Mesothelial cell of epicardium (in vitro differentiated cells): ENCODE measurements at regions not wholly inside any gene's neighbourhood (a gene's known extent, or its start where the extent isn't known, plus 50 kb on each side); places are given as distances from the start of the nearest gene placed in this dataset.
"Not testable (repeated sequence)": the region's sequence is repeated elsewhere in the genome, so short reads cannot be mapped to it uniquely, and the experiment has no call there.

Experiments
- DNase-seq, 2 experiments: peaks; one replicate each; pipeline ENCODE4 v3.0.0; 2021; ENCODE audit warnings: low spot score in 2 of 2; ENCODE audit not compliant: unreplicated experiment in 2 of 2
- H3K27ac Mint-ChIP-seq: 2 replicates; pipeline ENCODE4 v1.8.0; 2021; ENCODE audit warnings: mixed read lengths
- H3K27me3 Mint-ChIP-seq: 2 replicates; pipeline ENCODE4 v1.8.0; 2021; ENCODE audit warnings: low read depth, mixed read lengths
- H3K36me3 Mint-ChIP-seq: 2 replicates; pipeline ENCODE4 v1.8.0; 2021; ENCODE audit warnings: mixed read lengths
- H3K4me1 Mint-ChIP-seq: 2 replicates; pipeline ENCODE4 v1.8.0; 2021; ENCODE audit warnings: mixed read lengths
- H3K4me3 Mint-ChIP-seq: 2 replicates; pipeline ENCODE4 v1.8.0; 2021; ENCODE audit warnings: mild to moderate bottlenecking, moderate library complexity, mixed read lengths
- H3K9me3 Mint-ChIP-seq: 2 replicates; pipeline ENCODE4 v1.8.0; 2021; ENCODE audit warnings: mixed read lengths
- CTCF ChIP-seq: fragments of 200-600 bp; sonication (generic); IDR thresholded peaks from one replicate; pipeline ENCODE4 v1.5.0; 2021; ENCODE audit warnings: antibody characterized with exemption; ENCODE audit not compliant: unreplicated experiment

GRCh38 chr15:96629511-96629910 lies 299.0 kb downstream of the NR2F2 start:
- no peak for TF ChIP-seq CTCF
- DNase-seq = no peak
- H3K4me3 Mint-ChIP-seq = no peak overlapping the region

DNA sequence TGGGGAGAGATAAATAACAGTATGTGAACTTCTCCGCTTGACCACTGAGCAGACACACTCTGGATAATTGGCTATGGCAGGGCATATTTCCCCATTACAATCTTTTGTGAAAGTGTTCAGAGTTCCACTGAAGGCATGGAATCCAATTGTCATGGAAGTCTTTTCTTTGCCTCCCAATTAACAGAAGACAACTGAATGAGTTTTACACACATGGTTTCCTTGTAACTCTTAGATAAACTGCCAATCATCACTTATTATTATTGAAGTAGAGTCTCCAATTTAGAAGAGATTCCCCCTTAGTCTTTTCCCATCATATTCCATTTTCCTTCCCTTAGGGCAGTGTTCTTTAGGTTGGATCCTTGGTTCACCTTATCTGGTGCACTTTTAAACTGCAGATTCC lies 308.3 kb downstream of the NR2F2 start:
- Mint-ChIP-seq H3K27me3 (peaks cover 20% of the 10 kb centered on the region), H3K9me3 (peaks cover 10% of the 10 kb centered on the region), H3K36me3 (no peaks in the 10 kb centered on the region), H3K4me3 (no peak overlapping the region), H3K27ac (no peak overlapping the region), H3K4me1 (no peaks in the 10 kb centered on the region)
- no peak for DNase-seq
- no peak for TF ChIP-seq CTCF

More at GRCh38 chr15:96629511-96629910, 299.0 kb downstream of the NR2F2 start:
- Mint-ChIP-seq H3K27ac (no peak overlapping the region), H3K4me1 (peaks cover 14% of the 10 kb centered on the region), H3K9me3 (peaks cover 4% of the 10 kb centered on the region), H3K36me3 (no peaks in the 10 kb centered on the region), H3K27me3 (peaks cover 18% of the 10 kb centered on the region)

GRCh38 chr15:96645796-96646195 lies 315.3 kb downstream of the NR2F2 start:
- H3K27me3 Mint-ChIP-seq = peaks cover 16% of the 10 kb centered on the region
- no peak overlapping the region for H3K4me3 Mint-ChIP-seq
- H3K36me3 Mint-ChIP-seq = no peaks in the 10 kb centered on the region
- no peak overlapping the region for H3K27ac Mint-ChIP-seq
- peaks cover 14% of the 10 kb centered on the region for H3K9me3 Mint-ChIP-seq
- no peaks in the 10 kb centered on the region for H3K4me1 Mint-ChIP-seq
- TF ChIP-seq CTCF = no peak
- DNase-seq = no peak

DNA sequence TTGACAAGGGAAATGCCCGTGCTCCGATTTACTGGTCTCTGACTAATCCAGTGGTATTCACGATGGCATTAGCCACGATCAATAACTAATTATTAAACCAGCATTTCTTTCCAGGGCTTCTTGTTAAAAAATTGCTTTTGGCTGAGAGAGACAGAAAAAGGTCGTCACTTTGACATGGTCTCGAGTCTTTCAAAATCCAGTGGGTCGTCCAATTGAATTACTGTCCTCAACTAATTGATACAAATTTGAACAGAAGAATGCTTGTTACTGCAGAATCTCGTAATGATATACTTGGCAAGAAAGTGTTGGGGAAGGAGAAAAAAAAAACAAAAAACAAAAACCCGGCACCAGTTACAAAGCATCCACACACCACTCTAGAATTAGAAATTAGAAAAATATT lies 318.4 kb downstream of the NR2F2 start:
- no peaks in the 10 kb centered on the region for H3K36me3 Mint-ChIP-seq

DNA sequence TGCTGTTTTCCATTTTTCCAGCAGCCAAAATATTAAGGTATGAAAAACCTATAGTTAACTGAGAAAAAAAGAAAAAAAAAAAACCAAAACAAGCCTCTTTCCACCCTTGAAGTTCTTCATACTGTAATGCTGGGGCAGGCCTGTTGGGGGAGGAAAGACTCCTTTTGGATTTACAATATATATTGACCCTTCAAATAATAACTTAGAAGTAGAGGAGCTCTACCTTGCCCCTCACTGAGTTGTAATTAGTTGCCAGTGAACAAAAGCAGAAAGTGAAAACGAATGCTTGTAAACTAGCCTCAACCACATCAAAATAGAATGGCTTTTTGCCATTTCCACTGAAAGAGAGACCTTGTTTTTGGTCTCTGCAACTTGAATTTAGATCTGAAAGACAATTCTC lies 326.6 kb downstream of the NR2F2 start:
- no peak for DNase-seq
- Mint-ChIP-seq H3K4me3 (no peak overlapping the region), H3K36me3 (no peaks in the 10 kb centered on the region), H3K9me3 (peaks cover 2% of the 10 kb centered on the region), H3K27ac (no peak overlapping the region), H3K4me1 (no peaks in the 10 kb centered on the region), H3K27me3 (peaks cover 1% of the 10 kb centered on the region)
- peak; percentile 29 for TF ChIP-seq CTCF

More for the DNA sequence above, 318.4 kb downstream of the NR2F2 start:
- Mint-ChIP-seq H3K4me1 (no peaks in the 10 kb centered on the region), H3K27ac (no peak overlapping the region), H3K27me3 (peaks cover 22% of the 10 kb centered on the region), H3K4me3 (no peak overlapping the region), H3K9me3 (peaks cover 4% of the 10 kb centered on the region)
- TF ChIP-seq CTCF = no peak
- DNase-seq = no peak

DNA sequence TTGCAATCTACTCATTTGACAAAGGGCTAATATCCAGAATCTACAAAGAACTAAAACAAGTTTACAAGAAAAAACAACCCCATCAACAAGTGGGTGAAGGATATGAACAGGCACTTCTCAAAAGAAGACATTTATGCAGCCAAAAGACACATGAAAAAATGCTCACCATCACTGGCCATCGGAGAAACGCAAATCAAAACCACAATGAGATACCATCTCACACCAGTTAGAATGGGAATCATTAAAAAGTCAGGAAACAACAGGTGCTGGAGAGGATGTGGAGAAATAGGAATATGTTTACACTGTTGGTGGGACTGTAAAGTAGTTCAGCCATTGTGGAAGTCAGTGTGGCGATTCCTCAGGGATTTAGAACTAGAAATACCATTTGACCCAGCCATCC lies 336.5 kb downstream of the NR2F2 start:
- not testable (repeated sequence) for H3K27me3 Mint-ChIP-seq, H3K4me1 Mint-ChIP-seq, H3K27ac Mint-ChIP-seq, H3K36me3 Mint-ChIP-seq, DNase-seq, H3K9me3 Mint-ChIP-seq, H3K4me3 Mint-ChIP-seq
